ENCODE measurements at regions not wholly inside any gene's neighbourhood (a gene's known extent, or its start where the extent isn't known, plus 50 kb on each side); places are given as distances from the start of the nearest gene placed in this dataset.

DNA sequence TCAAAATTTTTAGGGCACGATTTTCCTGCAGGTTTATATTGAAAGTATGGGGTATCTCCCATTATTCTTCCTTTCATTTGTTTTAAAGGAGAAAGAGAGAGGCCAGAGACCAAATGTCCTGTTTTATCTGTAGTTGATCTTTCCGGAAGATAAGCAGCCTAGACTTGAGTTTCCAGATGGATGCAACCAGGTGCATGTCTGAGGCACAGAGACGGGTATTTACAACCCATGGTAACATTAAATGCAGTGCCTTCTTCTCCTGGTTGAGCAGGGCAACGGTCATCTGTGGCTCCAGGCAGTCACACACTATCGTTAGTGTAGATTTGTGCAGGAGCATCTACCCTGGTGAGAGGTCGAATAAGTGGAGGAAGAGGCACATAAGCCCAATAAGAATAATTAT, 1507.1 kb downstream of the UQCRFS1 start:
- no peak for TF ChIP-seq ZNF274 (IDR thresholded peaks at IDR 0.05; ENCODE audit: low read depth, low read length)
- TF ChIP-seq YY1 (IDR thresholded peaks at IDR 0.05; ENCODE audit: insufficient read depth, insufficient read length), result no peak

All from NT2/D1 (cell line).